ENCODE measurements at regions not wholly inside any gene's neighbourhood (a gene's known extent, or its start where the extent isn't known, plus 50 kb on each side); places are given as distances from the start of the nearest gene placed in this dataset.

DNA sequence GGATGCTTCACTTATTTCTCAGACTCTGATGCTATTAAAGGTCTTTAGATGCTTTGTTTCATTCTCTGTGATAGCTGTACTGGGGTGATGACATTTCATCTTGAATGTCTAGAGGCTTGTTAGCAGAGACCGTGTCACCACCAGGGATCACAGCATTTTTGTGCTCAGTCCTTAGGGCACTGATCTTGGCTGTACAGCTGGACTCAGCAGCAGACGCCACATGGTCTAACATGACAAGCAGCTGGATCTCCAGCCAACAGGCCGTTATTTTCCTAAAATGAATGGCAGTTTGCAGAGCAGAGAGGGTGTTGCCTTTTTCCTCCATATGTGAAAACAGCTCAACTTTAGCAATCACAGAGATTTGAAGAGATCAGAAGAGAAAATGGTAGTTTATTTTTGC is 491.8 kb downstream of the CDH2 start:
- Histone ChIP-seq H3K4me3 (ENCODE audit: insufficient read length, low read depth) (no peak overlapping the region), H3K36me3 (ENCODE audit: insufficient read depth, insufficient read length, low read length) (no peaks in the 10 kb centered on the region), H3K4me1 (ENCODE audit: insufficient read depth, insufficient read length) (no peaks in the 10 kb centered on the region), H3K27me3 (ENCODE audit: insufficient read depth, insufficient read length) (no peaks in the 10 kb centered on the region), H3K9ac (ENCODE audit: insufficient read length, low read depth) (no peak overlapping the region), H3K9me3 (ENCODE audit: insufficient read depth, low read length) (no peaks in the 10 kb centered on the region)
- DNase-seq (ENCODE audit: low read depth, low spot score), result no peak
- TF ChIP-seq SUZ12 (IDR thresholded peaks at IDR 0.05; ENCODE audit: extremely low read depth, insufficient read depth, insufficient read length) (no peak), YY1 (IDR thresholded peaks at IDR 0.05; ENCODE audit: insufficient read depth, insufficient read length) (no peak), ZNF274 (IDR thresholded peaks at IDR 0.05; ENCODE audit: low read depth, low read length) (no peak)

DNA sequence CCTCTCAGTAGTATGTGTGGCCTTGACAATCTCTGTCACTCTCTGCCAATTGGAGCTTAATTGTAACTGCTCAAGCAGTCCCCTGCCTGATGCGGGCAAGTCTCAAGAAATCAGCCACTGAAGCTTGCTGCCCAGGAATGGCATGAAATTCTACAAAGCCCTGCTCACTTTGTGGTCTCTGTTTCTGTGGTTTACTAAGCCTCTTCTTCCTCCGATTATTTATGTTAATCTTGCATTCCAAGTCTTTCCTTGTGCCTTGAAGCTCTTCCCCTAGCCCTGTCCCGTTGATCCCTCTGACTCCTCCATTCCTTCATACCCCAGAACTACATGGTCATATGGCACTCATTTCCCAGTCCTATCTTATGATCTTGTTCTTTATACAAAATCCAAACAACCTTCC is 489.3 kb upstream of the CHST9 start:
- Histone ChIP-seq H3K4me1 (ENCODE audit: insufficient read depth, insufficient read length) (no peaks in the 10 kb centered on the region), H3K36me3 (ENCODE audit: insufficient read depth, insufficient read length, low read length) (no peaks in the 10 kb centered on the region), H3K27me3 (ENCODE audit: insufficient read depth, insufficient read length) (no peaks in the 10 kb centered on the region), H3K9me3 (ENCODE audit: insufficient read depth, low read length) (no peaks in the 10 kb centered on the region), H3K9ac (ENCODE audit: insufficient read length, low read depth) (no peak overlapping the region), H3K4me3 (ENCODE audit: insufficient read length, low read depth) (no peak overlapping the region)
- no peak for DNase-seq (ENCODE audit: low read depth, low spot score)
- TF ChIP-seq YY1 (IDR thresholded peaks at IDR 0.05; ENCODE audit: insufficient read depth, insufficient read length), result no peak

DNA sequence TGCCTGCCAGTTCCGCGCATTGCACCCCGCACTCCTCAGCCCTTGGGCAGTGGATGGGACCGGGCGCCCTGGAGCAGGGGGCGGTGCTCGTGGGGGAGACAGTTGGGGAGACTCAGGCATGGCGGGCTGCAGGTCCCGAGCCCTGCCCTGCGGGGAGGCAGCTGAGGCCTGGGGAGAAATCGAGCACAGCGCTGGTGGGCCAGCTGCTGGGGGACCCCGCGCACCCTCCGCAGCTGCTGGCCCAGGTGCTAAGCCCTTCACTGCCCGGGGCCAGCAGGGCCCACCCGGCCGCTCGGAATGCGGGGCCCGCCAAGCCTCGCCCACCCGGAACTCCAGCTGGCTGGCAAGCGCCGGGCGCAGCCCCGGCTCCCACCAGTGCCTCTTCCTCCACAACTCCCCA is 488.8 kb upstream of the CHST9 start:
- Histone ChIP-seq H3K4me1 (ENCODE audit: insufficient read depth, insufficient read length) (no peaks in the 10 kb centered on the region), H3K9ac (ENCODE audit: insufficient read length, low read depth) (no peak overlapping the region), H3K4me3 (ENCODE audit: insufficient read length, low read depth) (no peak overlapping the region), H3K9me3 (ENCODE audit: insufficient read depth, low read length) (no peaks in the 10 kb centered on the region), H3K36me3 (ENCODE audit: insufficient read depth, insufficient read length, low read length) (no peaks in the 10 kb centered on the region), H3K27me3 (ENCODE audit: insufficient read depth, insufficient read length) (no peaks in the 10 kb centered on the region)
- DNase-seq (ENCODE audit: low read depth, low spot score), result no peak
- TF ChIP-seq YY1 (IDR thresholded peaks at IDR 0.05; ENCODE audit: insufficient read depth, insufficient read length) (no peak), SUZ12 (IDR thresholded peaks at IDR 0.05; ENCODE audit: extremely low read depth, insufficient read depth, insufficient read length) (no peak)

DNA sequence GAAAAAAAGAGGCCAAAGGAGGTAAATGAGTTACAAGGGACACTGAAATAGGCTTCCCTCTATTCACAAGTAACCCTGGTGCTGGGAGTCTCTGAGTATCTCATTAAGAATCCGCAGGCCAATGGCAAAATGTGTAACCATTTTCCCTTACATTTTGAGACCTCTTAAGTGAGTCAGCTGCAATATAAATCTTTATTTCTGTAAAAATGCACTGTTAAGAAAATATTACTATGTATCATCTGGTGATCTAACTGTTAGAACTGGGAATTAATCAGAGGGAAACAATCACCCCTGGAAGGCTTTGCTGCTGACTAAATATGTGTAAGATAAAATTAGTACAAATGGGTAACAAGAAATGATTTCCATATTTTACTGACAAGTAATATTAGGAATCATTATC is 483.1 kb upstream of the CHST9 start:
- no peaks in the 10 kb centered on the region for H3K27me3 ChIP-seq (ENCODE audit: insufficient read depth, insufficient read length)
- no peak overlapping the region for H3K4me3 ChIP-seq (ENCODE audit: insufficient read length, low read depth)
- no peak overlapping the region for H3K9ac ChIP-seq (ENCODE audit: insufficient read length, low read depth)
- no peaks in the 10 kb centered on the region for H3K9me3 ChIP-seq (ENCODE audit: insufficient read depth, low read length)
- TF ChIP-seq SUZ12 (IDR thresholded peaks at IDR 0.05; ENCODE audit: extremely low read depth, insufficient read depth, insufficient read length) (no peak), ZNF274 (IDR thresholded peaks at IDR 0.05; ENCODE audit: low read depth, low read length) (no peak), YY1 (IDR thresholded peaks at IDR 0.05; ENCODE audit: insufficient read depth, insufficient read length) (no peak)
- no peak for DNase-seq (ENCODE audit: low read depth, low spot score)
- H3K4me1 ChIP-seq (ENCODE audit: insufficient read depth, insufficient read length), result no peaks in the 10 kb centered on the region
- no peaks in the 10 kb centered on the region for H3K36me3 ChIP-seq (ENCODE audit: insufficient read depth, insufficient read length, low read length)

DNA sequence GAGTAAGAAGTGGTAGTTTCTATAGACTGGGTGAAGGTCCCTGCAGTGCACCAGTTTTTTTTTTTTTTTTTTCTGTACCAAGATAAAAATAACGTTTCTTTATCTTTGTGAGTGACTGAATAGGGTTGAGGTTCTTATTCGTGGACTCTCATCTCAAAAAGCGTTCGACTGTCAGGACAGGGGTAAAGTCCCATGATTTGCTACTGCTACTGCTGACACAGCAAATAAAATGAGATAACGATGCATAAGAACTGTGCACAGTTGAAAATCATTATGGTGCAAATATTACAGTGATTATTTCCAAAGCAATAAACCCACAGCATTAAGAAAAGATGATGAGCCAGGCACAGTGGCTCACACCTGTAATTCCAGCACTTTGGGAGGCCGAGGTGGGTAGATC is 482.0 kb upstream of the CHST9 start:
- Histone ChIP-seq H3K9me3 (ENCODE audit: insufficient read depth, low read length) (no peaks in the 10 kb centered on the region), H3K36me3 (ENCODE audit: insufficient read depth, insufficient read length, low read length) (no peaks in the 10 kb centered on the region), H3K4me1 (ENCODE audit: insufficient read depth, insufficient read length) (no peaks in the 10 kb centered on the region), H3K27me3 (ENCODE audit: insufficient read depth, insufficient read length) (no peaks in the 10 kb centered on the region), H3K9ac (ENCODE audit: insufficient read length, low read depth) (no peak overlapping the region), H3K4me3 (ENCODE audit: insufficient read length, low read depth) (no peak overlapping the region)
- TF ChIP-seq SUZ12 (IDR thresholded peaks at IDR 0.05; ENCODE audit: extremely low read depth, insufficient read depth, insufficient read length) (no peak), ZNF274 (IDR thresholded peaks at IDR 0.05; ENCODE audit: low read depth, low read length) (no peak), YY1 (IDR thresholded peaks at IDR 0.05; ENCODE audit: insufficient read depth, insufficient read length) (no peak)
- DNase-seq (ENCODE audit: low read depth, low spot score), result no peak

DNA sequence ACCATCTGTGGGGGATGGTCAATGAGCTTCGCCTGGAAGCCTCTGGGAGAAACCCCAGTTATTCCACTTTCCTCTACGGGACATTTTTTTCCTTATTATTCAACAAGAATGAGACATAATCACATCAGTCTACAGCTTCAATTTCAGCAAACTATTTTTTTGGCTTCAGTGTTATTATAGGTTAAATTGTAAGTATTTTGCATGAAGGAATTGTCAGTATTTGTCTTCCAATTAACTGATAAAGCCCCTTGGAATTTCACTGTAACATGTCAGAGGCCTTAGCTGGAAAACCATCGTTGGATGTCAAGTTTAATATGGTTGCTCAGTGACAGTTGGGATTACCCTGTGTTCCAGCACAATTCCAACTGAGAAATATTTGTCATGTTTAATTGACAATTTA is 480.9 kb upstream of the CHST9 start:
- Histone ChIP-seq H3K27me3 (ENCODE audit: insufficient read depth, insufficient read length) (no peaks in the 10 kb centered on the region), H3K9me3 (ENCODE audit: insufficient read depth, low read length) (no peaks in the 10 kb centered on the region), H3K4me3 (ENCODE audit: insufficient read length, low read depth) (no peak overlapping the region), H3K36me3 (ENCODE audit: insufficient read depth, insufficient read length, low read length) (no peaks in the 10 kb centered on the region), H3K9ac (ENCODE audit: insufficient read length, low read depth) (no peak overlapping the region), H3K4me1 (ENCODE audit: insufficient read depth, insufficient read length) (no peaks in the 10 kb centered on the region)
- TF ChIP-seq SUZ12 (IDR thresholded peaks at IDR 0.05; ENCODE audit: extremely low read depth, insufficient read depth, insufficient read length) (no peak), ZNF274 (IDR thresholded peaks at IDR 0.05; ENCODE audit: low read depth, low read length) (no peak), YY1 (IDR thresholded peaks at IDR 0.05; ENCODE audit: insufficient read depth, insufficient read length) (no peak)
- no peak for DNase-seq (ENCODE audit: low read depth, low spot score)

DNA sequence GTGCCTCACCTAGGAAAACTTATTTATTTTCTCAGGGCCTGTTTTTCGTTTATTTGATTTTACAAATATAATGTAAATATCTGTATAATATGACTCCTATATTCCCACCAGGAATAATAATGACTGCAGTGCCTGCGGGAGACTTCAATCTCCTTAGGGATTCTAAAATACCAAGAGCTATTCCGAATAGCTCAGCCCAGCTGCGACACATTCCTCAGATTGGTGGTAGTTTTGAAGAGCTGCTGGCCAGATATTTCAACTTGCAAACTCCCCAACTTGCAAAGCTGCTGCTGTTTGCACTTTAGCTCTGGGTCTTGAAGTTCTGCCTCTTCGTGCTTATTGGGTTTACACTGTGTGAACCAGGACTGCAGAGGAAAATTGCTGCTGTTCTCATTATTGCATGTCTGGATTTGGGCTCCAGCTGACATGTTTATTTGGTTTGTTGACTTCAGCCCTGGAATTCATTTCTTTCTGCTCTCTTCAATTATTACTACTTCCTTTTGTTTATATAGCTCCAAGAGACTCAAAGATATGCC is 480.2 kb upstream of the CHST9 start:
- Histone ChIP-seq H3K4me1 (ENCODE audit: insufficient read depth, insufficient read length) (no peaks in the 10 kb centered on the region), H3K27me3 (ENCODE audit: insufficient read depth, insufficient read length) (no peaks in the 10 kb centered on the region), H3K36me3 (ENCODE audit: insufficient read depth, insufficient read length, low read length) (no peaks in the 10 kb centered on the region), H3K4me3 (ENCODE audit: insufficient read length, low read depth) (no peak overlapping the region), H3K9me3 (ENCODE audit: insufficient read depth, low read length) (no peaks in the 10 kb centered on the region), H3K9ac (ENCODE audit: insufficient read length, low read depth) (no peak overlapping the region)
- TF ChIP-seq SUZ12 (IDR thresholded peaks at IDR 0.05; ENCODE audit: extremely low read depth, insufficient read depth, insufficient read length), result no peak
- no peak for TF ChIP-seq YY1 (IDR thresholded peaks at IDR 0.05; ENCODE audit: insufficient read depth, insufficient read length)
- TF ChIP-seq ZNF274 (IDR thresholded peaks at IDR 0.05; ENCODE audit: low read depth, low read length), result no peak
- DNase-seq (ENCODE audit: low read depth, low spot score), result no peak

DNA sequence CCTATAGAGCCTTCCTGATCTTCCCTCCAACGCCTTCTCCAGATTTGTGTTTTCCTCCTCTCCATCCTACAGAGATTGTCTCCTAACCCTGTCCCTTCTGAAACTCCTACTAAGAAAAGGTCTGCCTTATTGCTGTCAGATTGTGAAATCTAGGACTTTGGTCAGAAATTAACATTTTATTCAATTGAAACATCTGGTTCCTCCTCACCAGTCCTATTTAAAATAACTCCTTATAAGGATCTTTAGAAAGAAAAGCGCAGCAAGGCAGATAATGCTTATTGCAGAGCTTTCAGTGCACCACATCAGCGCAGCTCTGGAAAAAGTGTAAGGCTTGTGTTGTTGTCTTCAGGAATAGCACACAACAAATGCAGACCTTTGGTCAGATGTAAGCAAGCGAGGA is 477.8 kb upstream of the CHST9 start:
- DNase-seq (ENCODE audit: low read depth, low spot score), result no peak
- H3K4me1 ChIP-seq (ENCODE audit: insufficient read depth, insufficient read length), result no peaks in the 10 kb centered on the region
- TF ChIP-seq YY1 (IDR thresholded peaks at IDR 0.05; ENCODE audit: insufficient read depth, insufficient read length), result no peak
- TF ChIP-seq ZNF274 (IDR thresholded peaks at IDR 0.05; ENCODE audit: low read depth, low read length), result no peak
- no peak for TF ChIP-seq SUZ12 (IDR thresholded peaks at IDR 0.05; ENCODE audit: extremely low read depth, insufficient read depth, insufficient read length)
- no peaks in the 10 kb centered on the region for H3K36me3 ChIP-seq (ENCODE audit: insufficient read depth, insufficient read length, low read length)
- no peak overlapping the region for H3K4me3 ChIP-seq (ENCODE audit: insufficient read length, low read depth)
- H3K27me3 ChIP-seq (ENCODE audit: insufficient read depth, insufficient read length), result no peaks in the 10 kb centered on the region
- H3K9me3 ChIP-seq (ENCODE audit: insufficient read depth, low read length), result no peaks in the 10 kb centered on the region
- no peak overlapping the region for H3K9ac ChIP-seq (ENCODE audit: insufficient read length, low read depth)
